OCI-LY3 (cell line): ENCODE measurements at regions not wholly inside any gene's neighbourhood (a gene's known extent, or its start where the extent isn't known, plus 50 kb on each side); places are given as distances from the start of the nearest gene placed in this dataset.
"Not testable (repeated sequence)": the region's sequence is repeated elsewhere in the genome, so short reads cannot be mapped to it uniquely, and the experiment has no call there.

Experiments
- H2AFZ ChIP-seq: fragments of 200-600, 300-600 bp; shearing (Covaris generic); 2 replicates; pipeline ENCODE4 v1.6.0; 2014; ENCODE audit warnings: antibody characterized with exemption, low read depth, low read length
- H3K27ac ChIP-seq: fragments of 200-600, 300-600 bp; sonication (generic); 2 replicates; pipeline ENCODE4 v1.5.1; 2014; ENCODE audit warnings: mild to moderate bottlenecking, low read length, moderate library complexity, mixed read lengths
- H3K27me3 ChIP-seq: fragments of 200-600, 300-600 bp; sonication (generic); 2 replicates; pipeline ENCODE4 v1.6.1; 2014; ENCODE audit warnings: low read depth, low read length, mixed read lengths
- H3K36me3 ChIP-seq: fragments of 200-600, 300-600 bp; sonication (generic); replicated peaks from 2 replicates; pipeline ENCODE3; 2014; ENCODE audit warnings: low read depth, low read length, mixed read lengths
- H3K4me1 ChIP-seq: fragments of 300-600, 200-600 bp; sonication (generic); 2 replicates; pipeline ENCODE4 v1.6.1; 2014; ENCODE audit warnings: low read length, mixed read lengths
- H3K4me2 ChIP-seq: fragments of 200-600, 300-600 bp; sonication (generic); 2 replicates; pipeline ENCODE4 v1.6.1; 2014; ENCODE audit warnings: low read length, mixed read lengths
- H3K4me3 ChIP-seq: fragments of 300-600, 200-600 bp; sonication (generic); 2 replicates; pipeline ENCODE4 v1.5.1; 2014; ENCODE audit warnings: antibody characterized with exemption, mild to moderate bottlenecking, low read length, moderate library complexity
- H3K79me2 ChIP-seq: fragments of 300-600, 200-600 bp; shearing (Covaris generic); 2 replicates; pipeline ENCODE4 v1.6.1; 2014; ENCODE audit warnings: mild to moderate bottlenecking, low read length, mixed read lengths
- H3K9ac ChIP-seq: fragments of 300-600, 200-600 bp; shearing (Covaris generic); 2 replicates; pipeline ENCODE4 v1.6.0; 2014; ENCODE audit warnings: mild to moderate bottlenecking, low read length, moderate library complexity
- H3K9me3 ChIP-seq: fragments of 200-600, 300-600 bp; shearing (Covaris generic); 2 replicates; pipeline ENCODE4 v1.6.1; 2014; ENCODE audit warnings: low read length, mixed read lengths; ENCODE audit not compliant: insufficient read depth
- H4K20me1 ChIP-seq: fragments of 200-600, 300-600 bp; sonication (generic); 2 replicates; pipeline ENCODE4 v1.6.1; 2016; ENCODE audit warnings: low read length, mixed read lengths; ENCODE audit not compliant: insufficient read depth
- CTCF ChIP-seq: fragments of 200-600, 300-600 bp; sonication (generic); IDR thresholded peaks from 2 replicates; pipeline ENCODE4 v1.5.1; 2014; ENCODE audit warnings: antibody characterized with exemption, low read length, low read depth
- EZH2phosphoT487 ChIP-seq: fragments of 200-600 bp; shearing (Covaris generic); IDR thresholded peaks from 2 replicates; pipeline ENCODE4 v1.6.1; 2018; ENCODE audit warnings: antibody characterized with exemption, mixed run types, low read depth

DNA sequence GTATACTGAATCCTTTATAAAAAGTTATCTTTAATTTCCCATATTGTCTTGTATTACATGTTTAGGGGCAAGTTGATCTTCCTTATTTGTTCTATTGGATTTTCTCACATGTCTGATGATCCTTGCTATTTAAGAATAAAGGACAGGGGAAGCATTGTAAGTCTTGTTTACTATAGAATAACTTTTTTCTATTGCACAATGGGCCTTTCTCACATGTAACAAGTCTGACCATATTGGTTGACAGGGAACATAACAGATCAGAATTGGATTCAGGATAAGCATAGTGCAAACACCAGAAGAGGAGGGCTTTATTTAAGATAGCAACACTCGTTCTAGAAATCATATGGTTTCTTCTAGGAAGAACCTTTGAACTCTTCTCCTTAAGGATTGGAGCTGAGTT, 257.9 kb upstream of the RBMS3 start:
- Histone ChIP-seq H3K79me2 (no peaks in the 10 kb centered on the region), H3K4me1 (peaks cover 21% of the 10 kb centered on the region), H3K36me3 (peaks cover 15% of the 10 kb centered on the region), H3K9me3 (peaks cover 15% of the 10 kb centered on the region; the same call in 1 of the 2 replicates), H2AFZ (no peak overlapping the region), H3K9ac (no peak overlapping the region), H4K20me1 (no peaks in the 10 kb centered on the region), H3K4me3 (no peak overlapping the region), H3K4me2 (no peak overlapping the region), H3K27me3 (peaks cover 8% of the 10 kb centered on the region), H3K27ac (no peak overlapping the region)
- TF ChIP-seq CTCF (no peak), EZH2phosphoT487 (no peak)

GRCh38 chr3:29026286-29026685, 254.6 kb upstream of the RBMS3 start:
- no peaks in the 10 kb centered on the region for H4K20me1 ChIP-seq
- TF ChIP-seq EZH2phosphoT487 (peak; percentile 73; the same call in 1 of the 2 replicates), CTCF (no peak)

GRCh38 chr3:29026959-29027358, 253.9 kb upstream of the RBMS3 start:
- Histone ChIP-seq H2AFZ (no peak overlapping the region), H3K27ac (peak overlapping the region; percentile 28; the same call in 1 of the 2 replicates), H3K9ac (no peak overlapping the region), H3K79me2 (no peaks in the 10 kb centered on the region), H3K36me3 (peaks cover 15% of the 10 kb centered on the region), H4K20me1 (no peaks in the 10 kb centered on the region), H3K4me1 (peaks cover 21% of the 10 kb centered on the region), H3K4me3 (peak overlapping the region; percentile 22), H3K27me3 (peaks cover 19% of the 10 kb centered on the region), H3K9me3 (peaks cover 15% of the 10 kb centered on the region; the same call in 1 of the 2 replicates), H3K4me2 (peak overlapping the region; percentile 50)
- no peak for TF ChIP-seq EZH2phosphoT487
- TF ChIP-seq CTCF, result no peak

More at GRCh38 chr3:29026286-29026685, 254.6 kb upstream of the RBMS3 start:
- Histone ChIP-seq H3K4me3 (peak overlapping the region; percentile 22), H3K9ac (no peak overlapping the region), H3K9me3 (peaks cover 15% of the 10 kb centered on the region; the same call in 1 of the 2 replicates), H3K36me3 (peaks cover 15% of the 10 kb centered on the region), H3K4me2 (peak overlapping the region; percentile 50), H3K4me1 (peaks cover 21% of the 10 kb centered on the region), H3K27ac (peak overlapping the region; percentile 45), H3K27me3 (peaks cover 19% of the 10 kb centered on the region), H3K79me2 (no peaks in the 10 kb centered on the region), H2AFZ (no peak overlapping the region)

DNA sequence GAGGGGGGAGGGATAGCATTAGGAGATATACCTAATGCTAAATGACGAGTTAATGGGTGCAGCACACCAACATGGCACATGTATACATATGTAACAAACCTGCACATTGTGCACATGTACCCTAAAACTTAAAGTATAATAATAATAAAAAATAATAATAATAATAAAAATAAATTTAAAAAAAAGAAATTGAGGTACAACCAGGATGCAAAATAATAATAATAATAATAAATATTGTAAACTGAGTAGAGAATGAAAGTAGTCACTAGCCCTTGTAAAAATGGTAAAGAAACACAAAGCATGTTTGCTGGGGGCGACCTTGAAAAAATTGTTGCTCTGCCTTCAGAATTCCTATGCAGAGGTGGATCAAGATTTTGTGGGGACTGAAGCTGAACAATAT, 249.7 kb upstream of the RBMS3 start:
- Histone ChIP-seq H3K4me1 (peaks cover 13% of the 10 kb centered on the region), H3K27me3 (peaks cover 22% of the 10 kb centered on the region)
- not testable (repeated sequence) for H3K4me3 ChIP-seq, H3K36me3 ChIP-seq, H2AFZ ChIP-seq, H3K27ac ChIP-seq, H3K9me3 ChIP-seq, H3K79me2 ChIP-seq, H4K20me1 ChIP-seq, H3K4me2 ChIP-seq, H3K9ac ChIP-seq

GRCh38 chr3:29033511-29033910, 247.4 kb upstream of the RBMS3 start:
- TF ChIP-seq CTCF (no peak), EZH2phosphoT487 (no peak)
- no peak overlapping the region for H3K4me3 ChIP-seq

More at GRCh38 chr3:29033511-29033910, 247.4 kb upstream of the RBMS3 start:
- no peaks in the 10 kb centered on the region for H3K9me3 ChIP-seq
- H3K4me1 ChIP-seq, result no peaks in the 10 kb centered on the region
- H2AFZ ChIP-seq, result no peak overlapping the region
- no peak overlapping the region for H3K9ac ChIP-seq
- H4K20me1 ChIP-seq, result no peaks in the 10 kb centered on the region
- H3K27ac ChIP-seq, result no peak overlapping the region
- no peaks in the 10 kb centered on the region for H3K79me2 ChIP-seq
- H3K36me3 ChIP-seq, result no peaks in the 10 kb centered on the region
- no peak overlapping the region for H3K4me2 ChIP-seq
- H3K27me3 ChIP-seq, result peaks cover 9% of the 10 kb centered on the region; the same call in 1 of the 2 replicates
